ENCODE measurements at regions not wholly inside any gene's neighbourhood (a gene's known extent, or its start where the extent isn't known, plus 50 kb on each side); places are given as distances from the start of the nearest gene placed in this dataset.

DNA sequence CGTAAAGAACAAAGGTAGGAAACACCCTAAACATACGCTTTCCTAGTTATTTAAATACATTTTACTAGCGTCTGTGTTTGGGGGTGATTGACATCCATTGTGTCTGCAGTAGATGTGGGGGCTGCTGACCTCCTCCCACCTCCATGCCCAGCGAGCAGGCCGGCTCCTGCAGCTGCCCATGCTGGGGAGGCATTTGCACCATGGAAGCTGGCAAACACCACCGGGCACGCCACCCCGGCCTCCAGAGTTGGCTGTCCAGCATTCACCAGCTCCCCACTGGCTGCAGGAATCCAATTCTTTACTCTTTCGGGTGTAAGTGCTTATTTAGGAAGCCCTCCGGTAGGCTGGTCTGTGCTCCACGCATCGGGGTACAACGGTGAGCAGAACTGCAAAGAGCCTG is 115.4 kb upstream of the USP29 start:
- no peak for TF ChIP-seq POLR2A (IDR thresholded peaks at IDR 0.05)
- TF ChIP-seq POLR2AphosphoS5 (IDR thresholded peaks at IDR 0.05; ENCODE audit: insufficient read depth in 1 of 2, low read depth in 1 of 2): no peak
- no peak for TF ChIP-seq CTCF (IDR thresholded peaks at IDR 0.05)
- intact Hi-C loops (cut with DNase I): no loop called here
- Histone ChIP-seq H3K27ac (no peak overlapping the region), H3K4me1 (peaks cover 10% of the 10 kb centered on the region), H3K36me3 (no peaks in the 10 kb centered on the region), H3K9me3 (no peaks in the 10 kb centered on the region), H3K4me3 (no peak overlapping the region), H3K27me3 (no peaks in the 10 kb centered on the region)
- no peak for DNase-seq (ENCODE audit: extremely low spot score in 2 of 2)

DNA sequence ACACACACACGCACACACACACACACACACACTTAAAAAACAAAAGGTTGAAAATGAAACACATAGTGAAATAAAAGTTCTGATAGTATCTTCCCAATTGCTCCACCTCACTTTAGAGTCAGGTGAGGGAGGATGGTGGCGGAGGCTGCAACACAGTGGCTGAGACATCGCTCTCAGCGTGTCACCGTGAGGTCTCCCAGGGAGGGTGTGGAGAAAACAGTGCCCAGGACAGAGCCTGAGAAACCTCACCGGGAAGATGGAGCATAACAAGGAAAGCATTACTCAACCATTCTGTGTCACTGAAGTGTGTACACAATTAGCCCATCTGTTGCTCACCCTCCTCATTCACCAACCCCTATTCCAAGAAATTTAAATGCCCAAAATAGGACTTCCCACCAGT is 111.4 kb upstream of the USP29 start:
- Histone ChIP-seq H3K27ac (no peak overlapping the region), H3K36me3 (no peaks in the 10 kb centered on the region), H3K27me3 (no peaks in the 10 kb centered on the region), H3K4me1 (no peaks in the 10 kb centered on the region), H3K4me3 (no peak overlapping the region), H3K9me3 (no peaks in the 10 kb centered on the region)
- intact Hi-C loops (cut with DNase I): no loop called here
- no peak for DNase-seq (ENCODE audit: extremely low spot score in 2 of 2)
- no peak for TF ChIP-seq POLR2A (IDR thresholded peaks at IDR 0.05)
- no peak for TF ChIP-seq CTCF (IDR thresholded peaks at IDR 0.05)
- no peak for TF ChIP-seq POLR2AphosphoS5 (IDR thresholded peaks at IDR 0.05; ENCODE audit: insufficient read depth in 1 of 2, low read depth in 1 of 2)

DNA sequence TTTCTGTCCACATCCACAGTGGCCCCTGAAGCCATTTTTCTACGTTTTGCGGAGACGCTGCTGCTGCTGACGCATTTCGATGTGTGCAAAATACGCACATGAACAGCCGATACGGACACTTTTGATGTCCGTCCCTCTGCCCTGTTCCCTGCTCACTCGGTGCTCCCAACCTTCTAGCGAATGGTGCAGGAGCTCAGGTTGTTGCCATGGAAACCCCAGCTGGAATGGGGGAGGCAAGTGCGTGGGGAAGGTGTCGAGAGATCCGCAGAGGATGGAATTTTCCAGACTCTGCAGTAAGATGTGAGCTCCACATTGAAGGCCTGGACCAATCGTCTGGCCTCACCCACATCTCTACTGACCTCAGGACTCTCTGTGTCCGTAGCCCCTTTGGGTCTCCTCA is 109.2 kb upstream of the USP29 start:
- H3K4me3 ChIP-seq: no peak overlapping the region
- DNase-seq (ENCODE audit: extremely low spot score in 2 of 2): no peak
- TF ChIP-seq POLR2A (IDR thresholded peaks at IDR 0.05) (no peak), CTCF (IDR thresholded peaks at IDR 0.05) (no peak), POLR2AphosphoS5 (IDR thresholded peaks at IDR 0.05; ENCODE audit: insufficient read depth in 1 of 2, low read depth in 1 of 2) (no peak)
- no peak overlapping the region for H3K27ac ChIP-seq
- no peaks in the 10 kb centered on the region for H3K36me3 ChIP-seq
- H3K27me3 ChIP-seq: no peaks in the 10 kb centered on the region
- intact Hi-C loops (cut with DNase I): no loop called here
- no peaks in the 10 kb centered on the region for H3K4me1 ChIP-seq
- H3K9me3 ChIP-seq: no peaks in the 10 kb centered on the region

DNA sequence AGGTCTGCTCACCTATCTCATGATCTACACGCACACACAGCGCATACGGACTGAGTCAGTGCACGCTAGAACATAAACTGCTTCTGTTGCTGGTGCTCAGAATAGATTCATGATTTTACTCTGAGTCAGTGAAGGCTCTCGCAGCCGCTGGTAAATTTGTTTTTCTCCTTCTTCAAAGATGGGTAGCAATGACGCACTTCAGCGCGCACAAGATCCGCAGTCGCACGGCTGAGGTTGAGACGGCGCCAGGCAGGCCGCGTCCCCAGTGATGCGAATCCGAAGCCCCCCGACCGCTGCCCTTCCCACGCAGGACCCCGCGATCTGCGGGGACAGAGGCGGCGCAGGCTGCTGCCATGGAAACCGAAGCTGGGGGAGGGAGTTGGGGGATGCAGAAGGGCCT is 103.7 kb upstream of the USP29 start:
- intact Hi-C loops (cut with DNase I): no loop called here
- Histone ChIP-seq H3K27me3 (no peaks in the 10 kb centered on the region), H3K4me1 (no peaks in the 10 kb centered on the region), H3K9me3 (no peaks in the 10 kb centered on the region), H3K36me3 (no peaks in the 10 kb centered on the region), H3K4me3 (no peak overlapping the region), H3K27ac (no peak overlapping the region)
- peak in 1 of 2 donors; percentile 82 for DNase-seq (ENCODE audit: extremely low spot score in 2 of 2)
- TF ChIP-seq CTCF (IDR thresholded peaks at IDR 0.05): no peak
- no peak for TF ChIP-seq POLR2A (IDR thresholded peaks at IDR 0.05)
- TF ChIP-seq POLR2AphosphoS5 (IDR thresholded peaks at IDR 0.05; ENCODE audit: insufficient read depth in 1 of 2, low read depth in 1 of 2): no peak

DNA sequence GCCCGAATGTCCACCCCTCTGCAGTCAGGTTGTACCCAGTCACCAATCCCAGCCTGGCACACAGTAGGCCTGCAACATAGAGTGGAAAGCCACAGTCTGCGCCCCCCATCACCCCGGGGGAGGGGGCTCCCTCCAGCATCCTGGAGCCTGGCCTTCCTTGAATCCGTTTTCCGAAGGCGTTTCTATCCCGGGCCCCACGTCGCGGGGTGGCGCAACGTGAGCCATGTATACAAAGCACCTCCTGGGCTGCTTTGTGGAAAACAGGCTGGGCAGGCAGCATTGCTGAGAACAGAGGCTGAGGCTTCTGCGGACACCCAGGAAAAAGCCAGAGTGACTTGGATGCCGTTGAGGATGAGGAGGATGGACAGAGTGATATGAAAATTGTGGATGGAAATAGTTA is 103.3 kb upstream of the USP29 start:
- no peaks in the 10 kb centered on the region for H3K9me3 ChIP-seq
- intact Hi-C loops (cut with DNase I): no loop called here

More for the DNA sequence above, 103.3 kb upstream of the USP29 start:
- H3K4me1 ChIP-seq: no peaks in the 10 kb centered on the region
- no peaks in the 10 kb centered on the region for H3K36me3 ChIP-seq
- no peaks in the 10 kb centered on the region for H3K27me3 ChIP-seq
- H3K4me3 ChIP-seq: no peak overlapping the region
- no peak overlapping the region for H3K27ac ChIP-seq
- TF ChIP-seq POLR2A (IDR thresholded peaks at IDR 0.05) (no peak), CTCF (IDR thresholded peaks at IDR 0.05) (no peak), POLR2AphosphoS5 (IDR thresholded peaks at IDR 0.05; ENCODE audit: insufficient read depth in 1 of 2, low read depth in 1 of 2) (no peak)
- DNase-seq (ENCODE audit: extremely low spot score in 2 of 2): no peak
